HG03342 (cell line): ENCODE measurements at regions not wholly inside any gene's neighbourhood (a gene's known extent, or its start where the extent isn't known, plus 50 kb on each side); places are given as distances from the start of the nearest gene placed in this dataset.
"Not testable (repeated sequence)": the region's sequence is repeated elsewhere in the genome, so short reads cannot be mapped to it uniquely, and the experiment has no call there.

ENCODE experiments used
- ATAC-seq: cut with Tn5 transposase; IDR thresholded peaks from one replicate; pipeline ENCODE4 v1.9.1; 2021; ENCODE audit warnings: mild to moderate bottlenecking, moderate library complexity; ENCODE audit not compliant: unreplicated experiment

DNA sequence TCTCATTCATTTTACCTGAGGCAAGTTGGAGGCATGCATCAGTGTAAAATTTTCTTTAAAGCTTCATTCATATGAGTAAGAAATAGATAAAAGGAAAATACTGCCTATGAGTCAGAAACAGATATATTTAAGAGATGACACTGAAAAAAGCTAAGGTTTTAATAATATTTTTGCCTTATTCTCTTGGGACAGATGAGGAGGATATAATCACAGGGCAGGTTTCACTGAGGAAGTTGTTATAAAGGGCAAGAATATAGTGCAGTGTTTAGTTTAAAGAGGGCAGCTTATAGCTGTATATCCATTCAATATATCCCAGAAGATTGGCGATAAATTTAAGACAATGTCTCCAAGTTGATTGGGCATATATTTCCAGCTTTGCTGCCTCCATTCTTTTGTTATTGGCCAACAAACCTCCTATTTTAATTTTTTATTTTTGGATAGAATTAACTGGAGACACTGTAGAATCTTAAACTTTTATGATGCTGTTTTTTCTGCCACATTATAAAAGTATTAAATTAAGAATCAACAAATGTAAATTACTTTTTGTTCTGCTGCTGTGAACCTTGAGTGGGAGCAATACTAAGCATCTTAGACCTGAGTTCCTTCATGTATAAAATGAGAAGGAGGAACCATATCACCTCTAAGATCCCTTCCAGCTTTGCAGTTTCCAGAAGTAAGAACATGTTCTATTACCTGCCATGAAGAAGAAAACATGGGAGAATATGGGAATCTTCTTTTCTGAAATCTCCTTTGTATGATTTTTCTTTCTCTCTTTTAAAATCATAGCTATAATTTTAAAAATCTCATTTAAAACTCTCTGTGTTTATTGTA is 171.6 kb downstream of the S1PR1 start:
- ATAC-seq, result peak; percentile 19

- no peak for ATAC-seq
Measured at GRCh38 chr1:101409102-101409501, 172.3 kb downstream of the S1PR1 start.

GRCh38 chr1:101410048-101410878 is 173.4 kb downstream of the S1PR1 start:
- peak; percentile 48 for ATAC-seq

DNA sequence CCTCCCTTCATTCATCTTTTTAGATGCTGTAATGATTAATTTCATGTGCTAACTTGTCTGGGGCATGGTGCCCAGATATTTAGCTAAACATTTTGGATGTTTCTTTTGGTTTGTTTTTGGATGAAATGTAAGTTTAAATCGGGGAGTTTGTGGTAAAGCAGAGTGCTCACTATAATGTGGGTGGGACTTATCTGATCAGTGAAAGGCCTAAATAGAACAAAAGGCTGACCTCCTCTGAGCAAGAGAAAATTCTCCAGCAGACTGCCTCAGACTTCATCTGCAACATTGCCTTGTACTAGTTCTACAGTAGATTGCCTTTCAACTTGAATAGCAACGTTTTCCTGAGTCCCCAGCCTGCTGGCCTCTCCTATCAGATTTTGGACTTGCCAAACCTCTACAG is 183.6 kb downstream of the S1PR1 start:
- no peak for ATAC-seq

- not testable (repeated sequence) for ATAC-seq
Measured at GRCh38 chr1:101428083-101428482, 191.3 kb downstream of the S1PR1 start.

DNA sequence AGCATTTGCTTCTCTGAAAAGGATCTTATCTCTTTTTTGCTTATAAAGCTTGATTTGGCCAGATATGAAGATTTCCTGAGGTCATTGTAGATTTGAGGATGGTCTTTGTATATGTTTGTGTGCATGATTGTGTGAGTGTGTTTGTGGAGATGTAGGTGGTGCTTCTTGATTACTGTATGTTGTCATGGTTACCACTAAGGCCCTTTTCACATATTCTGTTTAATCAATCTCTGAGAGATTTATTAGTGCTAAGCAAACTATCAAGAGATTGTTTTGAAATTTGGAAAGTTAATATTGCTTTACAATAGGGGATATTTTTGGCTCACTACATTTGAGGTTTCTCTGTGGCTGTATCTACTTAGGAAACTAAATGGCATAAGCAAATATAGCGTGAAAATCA is 191.7 kb downstream of the S1PR1 start:
- no peak for ATAC-seq

- no peak for ATAC-seq
Measured at GRCh38 chr1:101431956-101432510, 195.2 kb downstream of the S1PR1 start.

DNA sequence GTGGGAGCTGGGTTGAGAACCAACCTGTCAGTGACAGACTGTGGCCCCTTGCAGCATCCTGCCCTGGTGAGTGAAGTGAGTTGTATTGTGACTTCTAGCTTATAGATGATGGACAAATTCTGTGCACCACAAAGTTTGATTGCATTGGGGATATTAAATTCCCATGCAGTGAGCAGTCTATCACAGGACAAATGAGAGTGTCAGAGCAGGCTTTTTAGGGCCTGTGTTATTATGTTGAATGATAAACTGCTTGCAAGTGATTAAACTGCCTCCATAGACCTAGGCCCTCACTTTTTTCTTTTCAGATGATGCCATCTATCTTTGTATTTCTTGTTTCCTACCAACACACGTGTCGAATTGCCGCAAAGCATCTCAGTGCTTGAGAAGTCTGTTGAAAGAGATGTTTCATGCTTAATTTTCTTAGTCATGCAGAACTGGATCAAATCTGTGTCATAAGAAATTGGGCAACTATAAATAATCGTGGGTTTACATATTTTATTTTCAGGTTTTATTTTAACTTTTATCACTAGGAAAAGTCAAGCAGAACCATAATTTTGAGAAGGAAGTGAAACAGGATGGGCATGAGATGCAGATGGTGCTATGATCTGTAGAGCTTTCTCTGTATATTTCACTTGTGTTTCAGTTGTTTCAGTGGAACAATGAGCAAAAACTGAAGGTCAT is 199.2 kb downstream of the S1PR1 start:
- ATAC-seq, result peak; percentile 70

GRCh38 chr1:101437800-101438199 is 201.0 kb downstream of the S1PR1 start:
- no peak for ATAC-seq

DNA sequence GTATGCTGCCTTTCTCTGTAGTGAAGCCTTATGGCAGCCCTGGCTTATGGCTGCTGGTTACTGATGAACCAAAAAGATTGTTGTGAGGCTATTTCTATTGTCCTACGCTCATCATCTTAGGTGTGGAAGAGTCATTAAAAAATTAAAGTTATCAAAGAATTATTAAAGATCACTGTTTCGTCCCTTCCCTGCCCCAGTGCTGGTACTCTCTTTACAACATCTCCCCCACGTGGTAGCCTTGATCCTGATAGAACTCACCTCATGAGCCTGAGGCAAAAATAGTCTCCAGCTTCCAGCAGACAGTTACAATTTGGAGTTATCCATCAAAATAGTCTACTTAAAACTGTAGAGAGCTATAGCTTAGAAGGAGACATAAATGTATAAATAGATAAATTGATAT is 201.5 kb downstream of the S1PR1 start:
- ATAC-seq, result peak; percentile 47

DNA sequence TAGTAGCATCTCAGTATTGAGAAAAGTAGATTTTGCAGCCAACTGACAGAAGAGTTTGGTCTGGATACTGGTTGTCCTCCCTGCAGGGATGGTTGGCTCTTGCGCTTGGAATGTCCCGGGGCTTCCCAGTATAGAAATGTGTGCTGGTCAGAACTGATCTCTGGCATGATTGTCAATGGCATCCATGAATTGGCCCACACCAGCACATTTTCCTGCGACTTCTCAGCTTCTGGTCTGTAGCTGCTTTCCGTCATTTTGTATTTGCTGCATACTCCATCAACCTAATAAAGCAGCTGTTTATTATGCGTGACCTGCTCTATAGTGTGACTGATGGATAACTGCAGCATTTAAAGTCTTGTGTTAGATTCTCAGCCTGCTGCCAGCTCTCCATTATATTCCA is 203.7 kb downstream of the S1PR1 start:
- ATAC-seq, result no peak

DNA sequence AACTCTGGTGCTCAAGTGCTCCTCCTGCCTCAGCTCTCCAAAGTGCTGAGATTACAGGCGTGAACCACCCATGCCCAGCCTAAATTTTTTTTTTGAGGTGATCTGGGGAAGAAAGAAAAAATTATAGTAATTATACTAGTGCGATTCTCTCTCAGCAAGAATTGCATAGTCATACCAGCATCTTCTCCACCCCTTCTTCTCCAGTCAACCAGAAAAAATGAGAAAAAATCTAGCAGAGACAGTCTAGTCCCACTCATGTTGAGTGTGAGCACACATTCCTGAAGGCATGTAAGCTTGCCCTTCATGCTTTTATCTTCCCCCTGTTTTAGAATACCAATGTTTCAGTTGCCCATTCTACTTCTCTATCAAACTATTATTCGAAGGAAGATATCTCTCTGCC is 207.6 kb downstream of the S1PR1 start:
- ATAC-seq, result peak; percentile 56

DNA sequence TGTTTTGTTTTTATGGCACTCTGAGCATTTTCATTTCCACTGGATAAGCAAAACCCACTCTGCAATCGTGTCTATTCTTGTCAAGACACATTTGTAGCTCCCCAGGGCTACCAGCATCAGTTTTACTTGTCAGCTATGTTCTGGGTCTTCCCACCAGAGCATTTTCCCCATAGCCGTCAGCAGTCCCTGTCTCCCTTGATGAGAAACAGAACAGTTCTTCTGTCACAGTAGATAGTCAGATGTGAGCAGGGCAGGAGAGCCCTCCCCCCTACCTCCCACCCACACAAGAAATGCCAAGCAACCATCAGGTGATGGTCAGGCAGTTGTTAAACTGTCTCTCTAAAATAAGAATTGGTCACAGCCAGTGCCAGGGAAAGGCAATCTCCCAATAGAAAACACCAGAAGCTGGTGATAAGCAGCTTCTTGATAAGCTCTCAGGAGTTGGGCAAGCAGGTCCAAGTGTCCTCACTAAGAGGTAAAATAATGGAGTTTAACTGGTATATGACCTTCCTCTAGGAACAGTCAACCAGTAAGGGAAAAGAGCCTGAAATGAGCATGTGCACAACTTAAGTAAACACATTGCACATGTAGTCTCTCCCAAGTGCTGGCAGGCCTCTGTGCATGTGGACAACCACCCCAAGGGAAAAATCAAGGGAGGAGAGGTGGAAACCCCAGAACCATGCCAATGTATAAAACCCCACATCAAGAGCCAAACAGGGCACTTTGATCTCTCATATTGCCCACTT is 208.2 kb downstream of the S1PR1 start:
- peak; percentile 30 for ATAC-seq

- ATAC-seq, result no peak
Measured at GRCh38 chr1:101448018-101448417, 211.2 kb downstream of the S1PR1 start.

- not testable (repeated sequence) for ATAC-seq
Measured at GRCh38 chr1:101450691-101451090, 213.9 kb downstream of the S1PR1 start.

- ATAC-seq, result peak; percentile 51
Measured at GRCh38 chr1:101451888-101452287, 215.1 kb downstream of the S1PR1 start.

GRCh38 chr1:101452825-101453224 is 216.0 kb downstream of the S1PR1 start:
- ATAC-seq, result no peak

- no peak for ATAC-seq
Measured at GRCh38 chr1:101453844-101454243, 217.0 kb downstream of the S1PR1 start.

DNA sequence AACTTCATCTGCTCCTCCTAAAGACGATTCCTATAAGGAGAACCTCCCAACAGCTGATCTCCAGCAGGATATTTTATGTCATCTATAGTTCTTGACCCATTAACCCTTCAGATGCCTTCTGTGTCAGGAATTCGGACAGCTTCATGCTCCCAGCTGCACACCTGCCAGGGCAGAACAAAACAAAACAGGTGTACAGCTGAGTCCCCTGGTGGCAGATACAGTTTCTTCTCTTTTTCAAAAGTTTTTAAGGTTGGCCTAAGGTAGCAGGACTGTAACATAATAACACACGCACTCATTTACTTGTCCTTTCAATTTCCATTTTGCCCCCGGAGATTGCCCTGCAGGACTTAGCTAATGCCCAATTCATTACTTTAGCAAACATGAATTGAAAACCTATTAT is 218.3 kb downstream of the S1PR1 start:
- ATAC-seq, result no peak

DNA sequence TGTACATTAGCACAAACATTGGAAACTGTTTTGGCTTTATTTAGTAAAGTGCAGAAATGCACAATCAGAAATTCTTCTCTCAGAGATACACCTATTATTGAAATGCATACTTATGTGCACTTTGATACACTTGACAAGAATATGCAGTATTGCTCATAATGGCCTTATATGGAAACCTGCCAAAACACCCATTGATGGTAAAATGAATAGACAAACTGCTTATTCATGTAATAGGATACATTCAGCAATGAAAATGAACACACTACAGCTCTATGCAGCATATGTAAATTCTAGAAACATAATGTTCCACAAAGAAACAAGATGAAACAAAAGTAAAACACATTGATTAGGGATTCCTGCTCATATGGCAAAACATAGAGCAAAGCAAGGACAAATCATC is 223.9 kb downstream of the S1PR1 start:
- no peak for ATAC-seq
